Mesendoderm (in vitro differentiated cells): ENCODE measurements at regions not wholly inside any gene's neighbourhood (a gene's known extent, or its start where the extent isn't known, plus 50 kb on each side); places are given as distances from the start of the nearest gene placed in this dataset.

Experiments
- DNase-seq: peaks from one replicate; pipeline ENCODE4 v3.0.0; 2013
- H2AK5ac ChIP-seq: 2 replicates; pipeline ENCODE4 v1.6.1; 2013; ENCODE audit warnings: low read length, inconsistent platforms
- H2BK120ac ChIP-seq: 2 replicates; pipeline ENCODE4 v1.6.1; 2013; ENCODE audit warnings: low read depth, mild to moderate bottlenecking, low read length, moderate library complexity, mixed read lengths
- H2BK15ac ChIP-seq: replicated peaks from 2 replicates; pipeline ENCODE4 v1.6.1; 2013; ENCODE audit warnings: low read depth, mild to moderate bottlenecking, moderate library complexity
- H2BK5ac ChIP-seq: 2 replicates; pipeline ENCODE4 v1.6.1; 2013; ENCODE audit warnings: low read length, inconsistent platforms
- H3K18ac ChIP-seq: 2 replicates; pipeline ENCODE4 v1.6.1; 2013; ENCODE audit warnings: mild to moderate bottlenecking, low read length, mixed read lengths
- H3K23ac ChIP-seq: one replicate; pipeline ENCODE4 v1.6.1; 2013; ENCODE audit warnings: low read length
- H3K27ac ChIP-seq: 2 replicates; pipeline ENCODE4 v1.5.1; 2013; ENCODE audit warnings: low read depth, mild to moderate bottlenecking, inconsistent platforms, low read length, moderate library complexity
- H3K27me3 ChIP-seq: 2 replicates; pipeline ENCODE4 v1.6.1; 2013; ENCODE audit warnings: low read length, control low read depth, mild to moderate bottlenecking, inconsistent platforms; ENCODE audit not compliant: insufficient read depth, poor library complexity
- H3K36me3 ChIP-seq: 2 replicates; pipeline ENCODE4 v1.6.1; 2013; ENCODE audit warnings: low read length, inconsistent platforms; ENCODE audit not compliant: control insufficient read depth, insufficient read depth
- H3K4ac ChIP-seq: one replicate; pipeline ENCODE4 v1.6.1; 2013; ENCODE audit warnings: low read depth, mild to moderate bottlenecking, low read length, moderate library complexity
- H3K4me1 ChIP-seq: 2 replicates; pipeline ENCODE4 v1.6.1; 2013; ENCODE audit warnings: low read depth, low read length, inconsistent platforms; ENCODE audit not compliant: control insufficient read depth
- H3K4me2 ChIP-seq: 2 replicates; pipeline ENCODE4 v1.6.1; 2013; ENCODE audit warnings: low read length
- H3K4me3 ChIP-seq: 2 replicates; pipeline ENCODE4 v1.5.1; 2013; ENCODE audit warnings: mild to moderate bottlenecking, low read length
- H3K56ac ChIP-seq: one replicate; pipeline ENCODE4 v1.6.1; 2013; ENCODE audit warnings: low read length
- H3K79me1 ChIP-seq: 2 replicates; pipeline ENCODE4 v1.6.1; 2013; ENCODE audit warnings: low read length, inconsistent platforms
- H3K79me2 ChIP-seq: 2 replicates; pipeline ENCODE4 v1.6.1; 2013; ENCODE audit warnings: mild to moderate bottlenecking, low read length; ENCODE audit not compliant: control insufficient read depth, insufficient read depth
- H3K9ac ChIP-seq: 2 replicates; pipeline ENCODE4 v1.6.1; 2013; ENCODE audit warnings: low read length, inconsistent platforms
- H4K5ac ChIP-seq: one replicate; pipeline ENCODE4 v1.6.1; 2013; ENCODE audit warnings: low read length
- H4K8ac ChIP-seq: one replicate; pipeline ENCODE4 v1.6.1; 2013; ENCODE audit warnings: low read depth, mild to moderate bottlenecking, control low read depth, low read length, moderate library complexity
- WGBS: extraction: QIAGEN DNeasy Blood & Tissue Kit; methylation state at CpG from one replicate; pipeline ENCODE4 v1.1.7; 2013; ENCODE audit warnings: low lambda C conversion rate, missing lambda C conversion rate; ENCODE audit not compliant: insufficient coverage; ENCODE audit errors: extremely low coverage; 5-methylcytosine and 5-hydroxymethylcytosine counted together

GRCh38 chr3:94671078-94671477, 608.2 kb downstream of the NSUN3 start:
- Histone ChIP-seq H2BK120ac (no peak overlapping the region), H3K23ac (no peak overlapping the region), H2BK5ac (no peak overlapping the region), H2AK5ac (no peak overlapping the region), H2BK15ac (no peak overlapping the region), H3K27ac (no peak overlapping the region), H3K4me2 (no peak overlapping the region), H3K4me1 (no peaks in the 10 kb centered on the region), H3K4me3 (no peak overlapping the region), H3K56ac (no peak overlapping the region), H3K9ac (no peak overlapping the region), H4K8ac (no peak overlapping the region), H3K79me2 (no peaks in the 10 kb centered on the region), H4K5ac (no peak overlapping the region), H3K36me3 (no peaks in the 10 kb centered on the region), H3K4ac (no peak overlapping the region), H3K27me3 (no peaks in the 10 kb centered on the region), H3K79me1 (no peaks in the 10 kb centered on the region), H3K18ac (no peak overlapping the region)
- no peak for DNase-seq

GRCh38 chr3:94673876-94674275, 611.0 kb downstream of the NSUN3 start:
- H2AK5ac ChIP-seq: no peak overlapping the region
- H3K4me1 ChIP-seq: no peaks in the 10 kb centered on the region
- H3K4ac ChIP-seq: no peak overlapping the region
- no CpG with 5 or more reads among the region's 1 CpG for WGBS
- H4K5ac ChIP-seq: no peak overlapping the region
- H3K56ac ChIP-seq: no peak overlapping the region
- H3K9ac ChIP-seq: no peak overlapping the region
- H3K4me2 ChIP-seq: no peak overlapping the region
- H4K8ac ChIP-seq: no peak overlapping the region
- H2BK120ac ChIP-seq: no peak overlapping the region
- no peak overlapping the region for H3K27ac ChIP-seq
- H3K23ac ChIP-seq: no peak overlapping the region
- no peak for DNase-seq
- H3K18ac ChIP-seq: no peak overlapping the region
- H3K36me3 ChIP-seq: no peaks in the 10 kb centered on the region
- H2BK15ac ChIP-seq: no peak overlapping the region
- no peaks in the 10 kb centered on the region for H3K79me1 ChIP-seq
- H2BK5ac ChIP-seq: no peak overlapping the region
- no peaks in the 10 kb centered on the region for H3K79me2 ChIP-seq
- H3K4me3 ChIP-seq: no peak overlapping the region
- no peaks in the 10 kb centered on the region for H3K27me3 ChIP-seq

DNA sequence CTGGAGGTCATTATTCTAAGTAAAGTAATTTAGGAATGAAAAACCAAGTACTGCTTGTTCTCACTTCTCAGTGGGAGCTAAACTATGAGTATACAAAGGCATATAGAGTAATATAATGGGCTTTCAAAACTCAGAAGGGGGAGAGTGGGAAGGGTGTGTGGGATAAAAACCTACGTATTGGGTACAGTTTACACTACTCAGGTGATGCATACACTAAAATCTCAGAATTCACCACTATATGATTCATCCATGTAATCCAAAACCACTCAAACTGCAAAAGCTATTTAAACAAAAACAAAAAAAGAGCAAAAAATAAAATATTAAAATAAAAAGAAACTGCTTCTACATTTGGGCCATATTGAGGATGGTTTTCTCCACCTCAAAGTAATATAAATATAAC, 623.3 kb downstream of the NSUN3 start:
- no peaks in the 10 kb centered on the region for H3K4me1 ChIP-seq
- no peak overlapping the region for H3K9ac ChIP-seq
- H2BK120ac ChIP-seq: no peak overlapping the region
- no peak overlapping the region for H3K18ac ChIP-seq
- no peak overlapping the region for H4K5ac ChIP-seq
- no peaks in the 10 kb centered on the region for H3K36me3 ChIP-seq
- no peak overlapping the region for H3K4me3 ChIP-seq
- no peak for DNase-seq
- H4K8ac ChIP-seq: no peak overlapping the region
- no peaks in the 10 kb centered on the region for H3K79me2 ChIP-seq
- H2AK5ac ChIP-seq: no peak overlapping the region
- H3K23ac ChIP-seq: no peak overlapping the region
- no peak overlapping the region for H3K4me2 ChIP-seq
- no peak overlapping the region for H3K4ac ChIP-seq
- H3K27me3 ChIP-seq: no peaks in the 10 kb centered on the region
- no peak overlapping the region for H3K27ac ChIP-seq
- H2BK15ac ChIP-seq: no peak overlapping the region
- WGBS: no CpG with 5 or more reads among the region's 1 CpG
- no peaks in the 10 kb centered on the region for H3K79me1 ChIP-seq
- H3K56ac ChIP-seq: no peak overlapping the region
- no peak overlapping the region for H2BK5ac ChIP-seq

GRCh38 chr3:94693997-94694640, 631.3 kb downstream of the NSUN3 start:
- Histone ChIP-seq H2BK5ac (no peak overlapping the region), H3K18ac (no peak overlapping the region), H3K4me1 (no peaks in the 10 kb centered on the region), H3K27ac (no peak overlapping the region), H2BK15ac (no peak overlapping the region), H3K27me3 (no peaks in the 10 kb centered on the region), H3K4me3 (no peak overlapping the region), H2AK5ac (no peak overlapping the region), H3K4ac (no peak overlapping the region), H4K8ac (no peak overlapping the region), H3K36me3 (no peaks in the 10 kb centered on the region), H3K79me2 (no peaks in the 10 kb centered on the region), H3K9ac (no peak overlapping the region), H3K56ac (no peak overlapping the region), H3K79me1 (no peaks in the 10 kb centered on the region), H3K23ac (no peak overlapping the region), H4K5ac (no peak overlapping the region), H3K4me2 (no peak overlapping the region), H2BK120ac (no peak overlapping the region)
- DNase-seq: no peak
- WGBS: no CpG with 5 or more reads among the region's 5 CpGs

- H3K36me3 ChIP-seq: no peaks in the 10 kb centered on the region
- no peak overlapping the region for H4K8ac ChIP-seq
- H2BK120ac ChIP-seq: no peak overlapping the region
- no peaks in the 10 kb centered on the region for H3K27me3 ChIP-seq
- H3K4me2 ChIP-seq: no peak overlapping the region
- no peak overlapping the region for H3K4me3 ChIP-seq
- no peak overlapping the region for H3K4ac ChIP-seq
- no peaks in the 10 kb centered on the region for H3K79me1 ChIP-seq
- H3K18ac ChIP-seq: no peak overlapping the region
- H3K9ac ChIP-seq: no peak overlapping the region
- H2AK5ac ChIP-seq: no peak overlapping the region
- H2BK15ac ChIP-seq: no peak overlapping the region
- no peak overlapping the region for H3K23ac ChIP-seq
- no peak overlapping the region for H3K27ac ChIP-seq
- no CpG with 5 or more reads among the region's 2 CpGs for WGBS
- no peak overlapping the region for H2BK5ac ChIP-seq
- no peak overlapping the region for H3K56ac ChIP-seq
- no peaks in the 10 kb centered on the region for H3K4me1 ChIP-seq
- no peak for DNase-seq
- no peaks in the 10 kb centered on the region for H3K79me2 ChIP-seq
- no peak overlapping the region for H4K5ac ChIP-seq
These were observed 632.0 kb downstream of the NSUN3 start for GRCh38 chr3:94694894-94695293.

DNA sequence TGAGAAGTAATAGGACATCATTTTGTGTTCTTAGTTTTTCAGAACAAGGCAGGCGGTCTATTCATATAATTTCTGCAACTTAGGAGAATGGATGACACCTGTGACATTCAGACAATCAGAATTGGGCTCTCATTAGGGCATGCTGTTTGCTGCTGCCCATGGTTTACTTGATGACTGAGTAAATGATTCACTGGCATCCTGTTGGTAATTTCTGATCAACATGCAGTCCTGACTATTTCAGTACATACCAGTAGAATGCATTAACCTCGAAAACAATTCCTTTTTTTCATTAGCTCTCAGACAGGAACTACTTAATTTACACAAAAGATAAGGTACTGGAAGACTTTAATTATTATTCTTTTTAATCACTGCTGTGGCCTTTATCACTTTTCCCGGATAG, 641.6 kb downstream of the NSUN3 start:
- no peak for DNase-seq
- no peaks in the 10 kb centered on the region for H3K79me2 ChIP-seq
- H3K4me3 ChIP-seq: no peak overlapping the region
- H3K4me2 ChIP-seq: no peak overlapping the region
- H3K18ac ChIP-seq: no peak overlapping the region
- H3K4me1 ChIP-seq: no peaks in the 10 kb centered on the region
- H4K5ac ChIP-seq: no peak overlapping the region
- H3K79me1 ChIP-seq: no peaks in the 10 kb centered on the region
- H3K9ac ChIP-seq: no peak overlapping the region
- H3K36me3 ChIP-seq: no peaks in the 10 kb centered on the region
- H3K4ac ChIP-seq: no peak overlapping the region
- no peak overlapping the region for H3K56ac ChIP-seq
- H2BK120ac ChIP-seq: no peak overlapping the region
- no peak overlapping the region for H3K27ac ChIP-seq
- H2BK15ac ChIP-seq: no peak overlapping the region
- H2BK5ac ChIP-seq: no peak overlapping the region
- no peak overlapping the region for H3K23ac ChIP-seq
- no peak overlapping the region for H2AK5ac ChIP-seq
- no CpG with 5 or more reads among the region's 3 CpGs for whole genome bisulfite sequencing
- H4K8ac ChIP-seq: no peak overlapping the region
- no peaks in the 10 kb centered on the region for H3K27me3 ChIP-seq
